ENCODE measurements at regions not wholly inside any gene's neighbourhood (a gene's known extent, or its start where the extent isn't known, plus 50 kb on each side); places are given as distances from the start of the nearest gene placed in this dataset.

GRCh38 chr6:80769106-80769505 lies 662.6 kb downstream of the BCKDHB start:
- Mint-ChIP-seq H3K27ac (no peak overlapping the region), H3K4me3 (no peak overlapping the region), H3K4me1 (no peaks in the 10 kb centered on the region), H3K36me3 (ENCODE audit: low read depth) (no peaks in the 10 kb centered on the region), H3K9me3 (no peaks in the 10 kb centered on the region), H3K27me3 (ENCODE audit: insufficient read depth, low read depth, poor library complexity) (no peaks in the 10 kb centered on the region)
- Histone ChIP-seq H4K20me1 (replicated peaks; ENCODE audit: insufficient read depth) (no peaks in the 10 kb centered on the region), H3K27me3 (ENCODE audit: insufficient read depth) (no peaks in the 10 kb centered on the region), H2AFZ (no peak overlapping the region), H3F3A (replicated peaks; ENCODE audit: low read depth) (no peaks in the 10 kb centered on the region), H3K9me2 (ENCODE audit: insufficient read depth) (no peaks in the 10 kb centered on the region), H3K27ac (ENCODE audit: low read depth) (no peak overlapping the region), H3K4me2 (no peak overlapping the region), H3K36me3 (ENCODE audit: insufficient read depth) (no peaks in the 10 kb centered on the region), H3K79me2 (replicated peaks; ENCODE audit: insufficient read depth) (no peaks in the 10 kb centered on the region), H3K4me1 (ENCODE audit: insufficient read depth) (no peaks in the 10 kb centered on the region), H3K4me3 (no peak overlapping the region)
- TF ChIP-seq EZH2 (IDR thresholded peaks at IDR 0.05; ENCODE audit: low read depth, unreplicated experiment) (no peak), JUNB (IDR thresholded peaks at IDR 0.05; ENCODE audit: unreplicated experiment) (no peak), STAT1 (IDR thresholded peaks at IDR 0.05; ENCODE audit: unreplicated experiment) (no peak), ZNF331 (CRISPR knock-in tag; IDR thresholded peaks at IDR 0.05; ENCODE audit: low read depth) (no peak), REST (IDR thresholded peaks at IDR 0.05; ENCODE audit: unreplicated experiment) (no peak), CTCF (conservative IDR thresholded peaks at IDR 0.05; ENCODE audit: low read depth in 2 of 2) (no peak)
- TF ChIP-seq, protein P1, sequence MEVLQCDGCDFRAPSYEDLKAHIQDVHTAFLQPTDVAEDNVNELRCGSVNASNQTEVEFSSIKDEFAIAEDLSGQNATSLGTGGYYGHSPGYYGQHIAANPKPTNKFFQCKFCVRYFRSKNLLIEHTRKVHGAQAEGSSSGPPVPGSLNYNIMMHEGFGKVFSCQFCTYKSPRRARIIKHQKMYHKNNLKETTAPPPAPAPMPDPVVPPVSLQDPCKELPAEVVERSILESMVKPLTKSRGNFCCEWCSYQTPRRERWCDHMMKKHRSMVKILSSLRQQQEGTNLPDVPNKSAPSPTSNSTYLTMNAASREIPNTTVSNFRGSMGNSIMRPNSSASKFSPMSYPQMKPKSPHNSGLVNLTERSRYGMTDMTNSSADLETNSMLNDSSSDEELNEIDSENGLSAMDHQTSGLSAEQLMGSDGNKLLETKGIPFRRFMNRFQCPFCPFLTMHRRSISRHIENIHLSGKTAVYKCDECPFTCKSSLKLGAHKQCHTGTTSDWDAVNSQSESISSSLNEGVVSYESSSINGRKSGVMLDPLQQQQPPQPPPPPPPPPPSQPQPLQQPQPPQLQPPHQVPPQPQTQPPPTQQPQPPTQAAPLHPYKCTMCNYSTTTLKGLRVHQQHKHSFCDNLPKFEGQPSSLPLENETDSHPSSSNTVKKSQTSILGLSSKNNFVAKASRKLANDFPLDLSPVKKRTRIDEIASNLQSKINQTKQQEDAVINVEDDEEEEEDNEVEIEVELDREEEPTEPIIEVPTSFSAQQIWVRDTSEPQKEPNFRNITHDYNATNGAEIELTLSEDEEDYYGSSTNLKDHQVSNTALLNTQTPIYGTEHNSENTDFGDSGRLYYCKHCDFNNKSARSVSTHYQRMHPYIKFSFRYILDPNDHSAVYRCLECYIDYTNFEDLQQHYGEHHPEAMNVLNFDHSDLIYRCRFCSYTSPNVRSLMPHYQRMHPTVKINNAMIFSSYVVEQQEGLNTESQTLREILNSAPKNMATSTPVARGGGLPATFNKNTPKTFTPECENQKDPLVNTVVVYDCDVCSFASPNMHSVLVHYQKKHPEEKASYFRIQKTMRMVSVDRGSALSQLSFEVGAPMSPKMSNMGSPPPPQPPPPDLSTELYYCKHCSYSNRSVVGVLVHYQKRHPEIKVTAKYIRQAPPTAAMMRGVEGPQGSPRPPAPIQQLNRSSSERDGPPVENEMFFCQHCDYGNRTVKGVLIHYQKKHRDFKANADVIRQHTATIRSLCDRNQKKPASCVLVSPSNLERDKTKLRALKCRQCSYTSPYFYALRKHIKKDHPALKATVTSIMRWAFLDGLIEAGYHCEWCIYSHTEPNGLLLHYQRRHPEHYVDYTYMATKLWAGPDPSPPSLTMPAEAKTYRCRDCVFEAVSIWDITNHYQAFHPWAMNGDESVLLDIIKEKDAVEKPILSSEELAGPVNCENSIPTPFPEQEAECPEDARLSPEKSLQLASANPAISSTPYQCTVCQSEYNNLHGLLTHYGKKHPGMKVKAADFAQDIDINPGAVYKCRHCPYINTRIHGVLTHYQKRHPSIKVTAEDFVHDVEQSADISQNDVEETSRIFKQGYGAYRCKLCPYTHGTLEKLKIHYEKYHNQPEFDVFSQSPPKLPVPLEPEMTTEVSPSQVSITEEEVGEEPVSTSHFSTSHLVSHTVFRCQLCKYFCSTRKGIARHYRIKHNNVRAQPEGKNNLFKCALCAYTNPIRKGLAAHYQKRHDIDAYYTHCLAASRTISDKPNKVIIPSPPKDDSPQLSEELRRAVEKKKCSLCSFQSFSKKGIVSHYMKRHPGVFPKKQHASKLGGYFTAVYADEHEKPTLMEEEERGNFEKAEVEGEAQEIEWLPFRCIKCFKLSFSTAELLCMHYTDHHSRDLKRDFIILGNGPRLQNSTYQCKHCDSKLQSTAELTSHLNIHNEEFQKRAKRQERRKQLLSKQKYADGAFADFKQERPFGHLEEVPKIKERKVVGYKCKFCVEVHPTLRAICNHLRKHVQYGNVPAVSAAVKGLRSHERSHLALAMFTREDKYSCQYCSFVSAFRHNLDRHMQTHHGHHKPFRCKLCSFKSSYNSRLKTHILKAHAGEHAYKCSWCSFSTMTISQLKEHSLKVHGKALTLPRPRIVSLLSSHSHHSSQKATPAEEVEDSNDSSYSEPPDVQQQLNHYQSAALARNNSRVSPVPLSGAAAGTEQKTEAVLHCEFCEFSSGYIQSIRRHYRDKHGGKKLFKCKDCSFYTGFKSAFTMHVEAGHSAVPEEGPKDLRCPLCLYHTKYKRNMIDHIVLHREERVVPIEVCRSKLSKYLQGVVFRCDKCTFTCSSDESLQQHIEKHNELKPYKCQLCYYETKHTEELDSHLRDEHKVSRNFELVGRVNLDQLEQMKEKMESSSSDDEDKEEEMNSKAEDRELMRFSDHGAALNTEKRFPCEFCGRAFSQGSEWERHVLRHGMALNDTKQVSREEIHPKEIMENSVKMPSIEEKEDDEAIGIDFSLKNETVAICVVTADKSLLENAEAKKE (CRISPR knock-in tag; IDR thresholded peaks at IDR 0.05) = no peak
- ATAC-seq = no peak
- no peak for DNase-seq (ENCODE audit: low spot score)

All from GM23338 (cell line).